H1 (cell line): ENCODE measurements at regions not wholly inside any gene's neighbourhood (a gene's known extent, or its start where the extent isn't known, plus 50 kb on each side); places are given as distances from the start of the nearest gene placed in this dataset.

Source experiments
- CEBPB ChIP-seq: IDR thresholded peaks from 2 replicates; pipeline ENCODE4 v1.6.1; 2012; ENCODE audit warnings: low read depth, low read length
- SIN3A ChIP-seq, 2 experiments: IDR thresholded peaks in 1 of 2; conservative IDR thresholded peaks in 1 of 2; 2 replicates each; pipeline ENCODE4 v1.6.1; 2011 to 2012; ENCODE audit warnings: low read length in 2 of 2, improper control_type of control experiment in 1 of 2, low read depth in 1 of 2, mild to moderate bottlenecking in 1 of 2
- SP1 ChIP-seq: IDR thresholded peaks from 2 replicates; pipeline ENCODE4 v1.6.1; 2011; ENCODE audit warnings: low read depth, low read length
- TF ChIP-seq, protein P1 (sequence below), 3 experiments: IDR thresholded peaks; 1 replicate in 2 of 3; 2 replicates in 1 of 3; pipeline versions ENCODE4 v1.5.1 to v1.6.1; 2011; ENCODE audit warnings: low read length in 3 of 3, mild to moderate bottlenecking in 3 of 3, inconsistent platforms in 2 of 3, low read depth in 1 of 3, moderate library complexity in 1 of 3; ENCODE audit not compliant: insufficient read depth in 1 of 3; ENCODE audit errors: control extremely low read depth in 1 of 3

GRCh38 chr16:49932434-49932833 is 76.5 kb upstream of the ZNF423 start:
- no peak for TF ChIP-seq CEBPB
- no peak for TF ChIP-seq SIN3A (conservative IDR thresholded peaks at IDR 0.05 in 1 of 2, IDR thresholded peaks at IDR 0.05 in 1 of 2; ENCODE audit: low read depth in 1 of 2, low read length in 2 of 2)
- TF ChIP-seq, protein P1, sequence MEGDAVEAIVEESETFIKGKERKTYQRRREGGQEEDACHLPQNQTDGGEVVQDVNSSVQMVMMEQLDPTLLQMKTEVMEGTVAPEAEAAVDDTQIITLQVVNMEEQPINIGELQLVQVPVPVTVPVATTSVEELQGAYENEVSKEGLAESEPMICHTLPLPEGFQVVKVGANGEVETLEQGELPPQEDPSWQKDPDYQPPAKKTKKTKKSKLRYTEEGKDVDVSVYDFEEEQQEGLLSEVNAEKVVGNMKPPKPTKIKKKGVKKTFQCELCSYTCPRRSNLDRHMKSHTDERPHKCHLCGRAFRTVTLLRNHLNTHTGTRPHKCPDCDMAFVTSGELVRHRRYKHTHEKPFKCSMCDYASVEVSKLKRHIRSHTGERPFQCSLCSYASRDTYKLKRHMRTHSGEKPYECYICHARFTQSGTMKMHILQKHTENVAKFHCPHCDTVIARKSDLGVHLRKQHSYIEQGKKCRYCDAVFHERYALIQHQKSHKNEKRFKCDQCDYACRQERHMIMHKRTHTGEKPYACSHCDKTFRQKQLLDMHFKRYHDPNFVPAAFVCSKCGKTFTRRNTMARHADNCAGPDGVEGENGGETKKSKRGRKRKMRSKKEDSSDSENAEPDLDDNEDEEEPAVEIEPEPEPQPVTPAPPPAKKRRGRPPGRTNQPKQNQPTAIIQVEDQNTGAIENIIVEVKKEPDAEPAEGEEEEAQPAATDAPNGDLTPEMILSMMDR (IDR thresholded peaks at IDR 0.05; ENCODE audit: control extremely low read depth in 1 of 3, insufficient read depth in 1 of 3, low read depth in 1 of 3, low read length in 3 of 3): no peak
- TF ChIP-seq SP1: no peak
